ENCODE measurements at regions not wholly inside any gene's neighbourhood (a gene's known extent, or its start where the extent isn't known, plus 50 kb on each side); places are given as distances from the start of the nearest gene placed in this dataset.

GRCh38 chr1:81052162-81052561 is 748.6 kb upstream of the ADGRL2 start:
- Histone ChIP-seq H3K4me1 (ENCODE audit: control insufficient read depth in 1 of 2, insufficient read depth in 1 of 2, low read depth in 1 of 2, low read length in 1 of 2) (no peaks in the 10 kb centered on the region), H3K9me3 (no peaks in the 10 kb centered on the region), H3K4me3 (ENCODE audit: low read depth in 1 of 2, low read length in 1 of 2) (no peak overlapping the region), H3K27ac (no peak overlapping the region), H3K27me3 (no peaks in the 10 kb centered on the region), H3K36me3 (no peaks in the 10 kb centered on the region)
- no peak for TF ChIP-seq CTCF (IDR thresholded peaks at IDR 0.05)

GRCh38 chr1:81050390-81050789 is 750.3 kb upstream of the ADGRL2 start:
- no peak for TF ChIP-seq CTCF (IDR thresholded peaks at IDR 0.05)
- Histone ChIP-seq H3K9me3 (no peaks in the 10 kb centered on the region), H3K4me1 (ENCODE audit: control insufficient read depth in 1 of 2, insufficient read depth in 1 of 2, low read depth in 1 of 2, low read length in 1 of 2) (no peaks in the 10 kb centered on the region), H3K27me3 (no peaks in the 10 kb centered on the region), H3K27ac (no peak overlapping the region), H3K36me3 (no peaks in the 10 kb centered on the region), H3K4me3 (ENCODE audit: low read depth in 1 of 2, low read length in 1 of 2) (no peak overlapping the region)

- H3K4me3 ChIP-seq (ENCODE audit: low read depth in 1 of 2, low read length in 1 of 2) = no peak overlapping the region
Measured at GRCh38 chr1:81044708-81045107, 756.0 kb upstream of the ADGRL2 start.

GRCh38 chr1:81042225-81042624 is 758.5 kb upstream of the ADGRL2 start:
- Histone ChIP-seq H3K9me3 (no peaks in the 10 kb centered on the region), H3K4me1 (ENCODE audit: control insufficient read depth in 1 of 2, insufficient read depth in 1 of 2, low read depth in 1 of 2, low read length in 1 of 2) (no peaks in the 10 kb centered on the region), H3K27me3 (no peaks in the 10 kb centered on the region), H3K27ac (no peak overlapping the region), H3K4me3 (ENCODE audit: low read depth in 1 of 2, low read length in 1 of 2) (no peak overlapping the region), H3K36me3 (no peaks in the 10 kb centered on the region)
- TF ChIP-seq CTCF (IDR thresholded peaks at IDR 0.05) = no peak

More at GRCh38 chr1:81044708-81045107, 756.0 kb upstream of the ADGRL2 start:
- no peak for TF ChIP-seq CTCF (IDR thresholded peaks at IDR 0.05)
- H3K9me3 ChIP-seq = no peaks in the 10 kb centered on the region
- no peaks in the 10 kb centered on the region for H3K4me1 ChIP-seq (ENCODE audit: control insufficient read depth in 1 of 2, insufficient read depth in 1 of 2, low read depth in 1 of 2, low read length in 1 of 2)
- no peaks in the 10 kb centered on the region for H3K27me3 ChIP-seq
- H3K27ac ChIP-seq = no peak overlapping the region
- H3K36me3 ChIP-seq = no peaks in the 10 kb centered on the region

- H3K27ac ChIP-seq = no peak overlapping the region
- H3K36me3 ChIP-seq = no peaks in the 10 kb centered on the region
- no peaks in the 10 kb centered on the region for H3K9me3 ChIP-seq
- H3K4me1 ChIP-seq (ENCODE audit: control insufficient read depth in 1 of 2, insufficient read depth in 1 of 2, low read depth in 1 of 2, low read length in 1 of 2) = no peaks in the 10 kb centered on the region
- no peak for TF ChIP-seq CTCF (IDR thresholded peaks at IDR 0.05)
- no peaks in the 10 kb centered on the region for H3K27me3 ChIP-seq
- H3K4me3 ChIP-seq (ENCODE audit: low read depth in 1 of 2, low read length in 1 of 2) = no peak overlapping the region
Measured at GRCh38 chr1:81034291-81034690, 766.4 kb upstream of the ADGRL2 start.

GRCh38 chr1:81032973-81033425 is 767.7 kb upstream of the ADGRL2 start:
- Histone ChIP-seq H3K4me1 (ENCODE audit: control insufficient read depth in 1 of 2, insufficient read depth in 1 of 2, low read depth in 1 of 2, low read length in 1 of 2) (no peaks in the 10 kb centered on the region), H3K27ac (no peak overlapping the region), H3K36me3 (no peaks in the 10 kb centered on the region), H3K4me3 (ENCODE audit: low read depth in 1 of 2, low read length in 1 of 2) (no peak overlapping the region), H3K27me3 (no peaks in the 10 kb centered on the region), H3K9me3 (no peaks in the 10 kb centered on the region)
- TF ChIP-seq CTCF (IDR thresholded peaks at IDR 0.05) = no peak

Data from neutrophil (primary cell).